PC-3 (cell line): ENCODE measurements at regions not wholly inside any gene's neighbourhood (a gene's known extent, or its start where the extent isn't known, plus 50 kb on each side); places are given as distances from the start of the nearest gene placed in this dataset.

ENCODE experiments used
- EZH2 ChIP-seq: fragments of 300-600 bp; sonication (generic); IDR thresholded peaks from one replicate; pipeline ENCODE4 v1.6.1; 2017; ENCODE audit warnings: antibody characterized with exemption, mild to moderate bottlenecking, low read length; ENCODE audit not compliant: unreplicated experiment
- EZH2phosphoT487 ChIP-seq: fragments of 300-600 bp; sonication (generic); IDR thresholded peaks from 2 replicates; pipeline ENCODE4 v1.6.1; 2018; ENCODE audit warnings: mild to moderate bottlenecking, antibody characterized with exemption, low read length, borderline replicate concordance
- TF ChIP-seq, protein P1 (sequence below): fragments of 300-600 bp; sonication (generic); conservative IDR thresholded peaks from 2 replicates; pipeline ENCODE4 v1.5.1; 2017; ENCODE audit warnings: antibody characterized with exemption, low read depth, mild to moderate bottlenecking, low read length

DNA sequence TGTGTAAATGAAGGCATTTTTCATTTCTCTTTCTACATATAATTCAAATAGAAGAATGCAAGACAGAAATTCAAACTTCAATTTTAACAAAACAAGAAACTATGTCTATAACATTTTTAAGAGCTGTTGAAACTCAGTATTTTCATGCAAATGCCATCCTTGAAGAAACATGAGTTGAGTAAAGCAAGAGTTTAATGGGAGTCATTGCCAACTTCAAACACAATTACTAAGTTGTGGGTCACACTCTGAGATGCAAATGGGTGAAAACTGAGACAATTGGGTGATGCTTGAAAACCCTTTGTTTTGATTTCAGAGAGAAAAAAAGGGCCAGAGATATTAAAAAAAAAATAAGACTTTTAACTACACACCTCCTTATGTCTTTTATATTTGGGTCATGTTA lies 865.9 kb downstream of the FAT4 start:
- TF ChIP-seq, protein P1, sequence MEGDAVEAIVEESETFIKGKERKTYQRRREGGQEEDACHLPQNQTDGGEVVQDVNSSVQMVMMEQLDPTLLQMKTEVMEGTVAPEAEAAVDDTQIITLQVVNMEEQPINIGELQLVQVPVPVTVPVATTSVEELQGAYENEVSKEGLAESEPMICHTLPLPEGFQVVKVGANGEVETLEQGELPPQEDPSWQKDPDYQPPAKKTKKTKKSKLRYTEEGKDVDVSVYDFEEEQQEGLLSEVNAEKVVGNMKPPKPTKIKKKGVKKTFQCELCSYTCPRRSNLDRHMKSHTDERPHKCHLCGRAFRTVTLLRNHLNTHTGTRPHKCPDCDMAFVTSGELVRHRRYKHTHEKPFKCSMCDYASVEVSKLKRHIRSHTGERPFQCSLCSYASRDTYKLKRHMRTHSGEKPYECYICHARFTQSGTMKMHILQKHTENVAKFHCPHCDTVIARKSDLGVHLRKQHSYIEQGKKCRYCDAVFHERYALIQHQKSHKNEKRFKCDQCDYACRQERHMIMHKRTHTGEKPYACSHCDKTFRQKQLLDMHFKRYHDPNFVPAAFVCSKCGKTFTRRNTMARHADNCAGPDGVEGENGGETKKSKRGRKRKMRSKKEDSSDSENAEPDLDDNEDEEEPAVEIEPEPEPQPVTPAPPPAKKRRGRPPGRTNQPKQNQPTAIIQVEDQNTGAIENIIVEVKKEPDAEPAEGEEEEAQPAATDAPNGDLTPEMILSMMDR, result no peak
- no peak for TF ChIP-seq EZH2
- TF ChIP-seq EZH2phosphoT487, result no peak
